ENCODE measurements at regions not wholly inside any gene's neighbourhood (a gene's known extent, or its start where the extent isn't known, plus 50 kb on each side); places are given as distances from the start of the nearest gene placed in this dataset.

GRCh38 chr5:173513521-173513991 lies 102.9 kb downstream of the BOD1 start:
- Mint-ChIP-seq H3K27me3 (peaks cover 16% of the 10 kb centered on the region), H3K4me3 (no peak overlapping the region), H3K27ac (no peak overlapping the region), H3K4me1 (no peaks in the 10 kb centered on the region), H3K36me3 (no peaks in the 10 kb centered on the region), H3K9me3 (no peaks in the 10 kb centered on the region)
- DNase-seq: no peak
- CTCF ChIA-PET: no interaction called here

- H3K27me3 Mint-ChIP-seq: peaks cover 16% of the 10 kb centered on the region
- H3K9me3 Mint-ChIP-seq: no peaks in the 10 kb centered on the region
- no peak for DNase-seq
- no peak overlapping the region for H3K4me3 Mint-ChIP-seq
- H3K27ac Mint-ChIP-seq: no peak overlapping the region
- no peaks in the 10 kb centered on the region for H3K36me3 Mint-ChIP-seq
- no peaks in the 10 kb centered on the region for H3K4me1 Mint-ChIP-seq
- CTCF ChIA-PET: no interaction called here
These were observed 103.6 kb downstream of the BOD1 start for GRCh38 chr5:173512637-173513435.

- CTCF ChIA-PET: no interaction called here
- Mint-ChIP-seq H3K4me3 (no peak overlapping the region), H3K27me3 (peaks cover 12% of the 10 kb centered on the region), H3K36me3 (no peaks in the 10 kb centered on the region), H3K27ac (no peak overlapping the region), H3K4me1 (no peaks in the 10 kb centered on the region), H3K9me3 (no peaks in the 10 kb centered on the region)
- no peak for DNase-seq
These were observed 107.4 kb downstream of the BOD1 start for GRCh38 chr5:173509060-173509459.

- Mint-ChIP-seq H3K4me3 (no peak overlapping the region), H3K4me1 (no peaks in the 10 kb centered on the region), H3K27me3 (peaks cover 6% of the 10 kb centered on the region), H3K27ac (no peak overlapping the region), H3K9me3 (no peaks in the 10 kb centered on the region), H3K36me3 (no peaks in the 10 kb centered on the region)
- CTCF ChIA-PET: no interaction called here
- DNase-seq: no peak
These were observed 109.3 kb downstream of the BOD1 start for GRCh38 chr5:173507171-173507570.

- H3K9me3 Mint-ChIP-seq: no peaks in the 10 kb centered on the region
- H3K27ac Mint-ChIP-seq: no peak overlapping the region
- no peak for DNase-seq
- CTCF ChIA-PET: no interaction called here
- no peak overlapping the region for H3K4me3 Mint-ChIP-seq
- H3K27me3 Mint-ChIP-seq: no peaks in the 10 kb centered on the region
- no peaks in the 10 kb centered on the region for H3K36me3 Mint-ChIP-seq
- H3K4me1 Mint-ChIP-seq: no peaks in the 10 kb centered on the region
These were observed 110.8 kb downstream of the BOD1 start for GRCh38 chr5:173505634-173506033.

GRCh38 chr5:173501922-173502321 lies 114.5 kb downstream of the BOD1 start:
- Mint-ChIP-seq H3K36me3 (no peaks in the 10 kb centered on the region), H3K27ac (no peak overlapping the region), H3K4me3 (no peak overlapping the region), H3K27me3 (no peaks in the 10 kb centered on the region), H3K4me1 (no peaks in the 10 kb centered on the region), H3K9me3 (no peaks in the 10 kb centered on the region)
- no peak for DNase-seq
- CTCF ChIA-PET: no interaction called here

- H3K27ac Mint-ChIP-seq: no peak overlapping the region
- H3K36me3 Mint-ChIP-seq: no peaks in the 10 kb centered on the region
- H3K9me3 Mint-ChIP-seq: no peaks in the 10 kb centered on the region
- no peaks in the 10 kb centered on the region for H3K4me1 Mint-ChIP-seq
- CTCF ChIA-PET: no interaction called here
- DNase-seq: no peak
- H3K27me3 Mint-ChIP-seq: no peaks in the 10 kb centered on the region
- H3K4me3 Mint-ChIP-seq: no peak overlapping the region
These were observed 115.2 kb downstream of the BOD1 start for GRCh38 chr5:173501271-173501670.

- Mint-ChIP-seq H3K27me3 (no peaks in the 10 kb centered on the region), H3K36me3 (no peaks in the 10 kb centered on the region), H3K4me3 (no peak overlapping the region), H3K4me1 (no peaks in the 10 kb centered on the region), H3K27ac (no peak overlapping the region), H3K9me3 (no peaks in the 10 kb centered on the region)
- DNase-seq: no peak
- CTCF ChIA-PET: no interaction called here
These were observed 116.3 kb downstream of the BOD1 start for GRCh38 chr5:173500213-173500560.

- Mint-ChIP-seq H3K36me3 (no peaks in the 10 kb centered on the region), H3K9me3 (no peaks in the 10 kb centered on the region), H3K27me3 (no peaks in the 10 kb centered on the region), H3K27ac (no peak overlapping the region), H3K4me3 (no peak overlapping the region), H3K4me1 (no peaks in the 10 kb centered on the region)
- DNase-seq: no peak
- CTCF ChIA-PET: no interaction called here
These were observed 116.8 kb downstream of the BOD1 start for GRCh38 chr5:173499471-173500212.

- H3K4me1 Mint-ChIP-seq: no peaks in the 10 kb centered on the region
- CTCF ChIA-PET: no interaction called here
- H3K27ac Mint-ChIP-seq: no peak overlapping the region
- no peak for DNase-seq
- H3K9me3 Mint-ChIP-seq: no peaks in the 10 kb centered on the region
- no peaks in the 10 kb centered on the region for H3K36me3 Mint-ChIP-seq
- no peaks in the 10 kb centered on the region for H3K27me3 Mint-ChIP-seq
- no peak overlapping the region for H3K4me3 Mint-ChIP-seq
These were observed 117.5 kb downstream of the BOD1 start for GRCh38 chr5:173498739-173499470.

GRCh38 chr5:173498286-173498685 lies 118.2 kb downstream of the BOD1 start:
- DNase-seq: no peak
- Mint-ChIP-seq H3K27ac (no peak overlapping the region), H3K9me3 (no peaks in the 10 kb centered on the region), H3K4me1 (no peaks in the 10 kb centered on the region), H3K36me3 (no peaks in the 10 kb centered on the region), H3K27me3 (no peaks in the 10 kb centered on the region), H3K4me3 (no peak overlapping the region)
- CTCF ChIA-PET: no interaction called here

- Mint-ChIP-seq H3K36me3 (no peaks in the 10 kb centered on the region), H3K4me3 (no peak overlapping the region)
- CTCF ChIA-PET: no interaction called here
These were observed 118.8 kb downstream of the BOD1 start for GRCh38 chr5:173497685-173498084.

GRCh38 chr5:173496883-173497255 lies 119.6 kb downstream of the BOD1 start:
- H3K9me3 Mint-ChIP-seq: no peaks in the 10 kb centered on the region
- CTCF ChIA-PET: no interaction called here
- H3K36me3 Mint-ChIP-seq: no peaks in the 10 kb centered on the region

More at GRCh38 chr5:173497685-173498084, 118.8 kb downstream of the BOD1 start:
- Mint-ChIP-seq H3K27me3 (no peaks in the 10 kb centered on the region), H3K27ac (no peak overlapping the region), H3K9me3 (no peaks in the 10 kb centered on the region), H3K4me1 (no peaks in the 10 kb centered on the region)
- DNase-seq: no peak

GRCh38 chr5:173496129-173496882 lies 120.1 kb downstream of the BOD1 start:
- H3K4me3 Mint-ChIP-seq: no peak overlapping the region
- no peak for DNase-seq
- H3K36me3 Mint-ChIP-seq: no peaks in the 10 kb centered on the region
- H3K27me3 Mint-ChIP-seq: peaks cover 4% of the 10 kb centered on the region
- no peak overlapping the region for H3K27ac Mint-ChIP-seq
- H3K4me1 Mint-ChIP-seq: no peaks in the 10 kb centered on the region
- CTCF ChIA-PET: no interaction called here
- no peaks in the 10 kb centered on the region for H3K9me3 Mint-ChIP-seq

More at GRCh38 chr5:173496883-173497255, 119.6 kb downstream of the BOD1 start:
- peaks cover 4% of the 10 kb centered on the region for H3K27me3 Mint-ChIP-seq
- no peak for DNase-seq
- H3K4me3 Mint-ChIP-seq: no peak overlapping the region
- H3K27ac Mint-ChIP-seq: no peak overlapping the region
- H3K4me1 Mint-ChIP-seq: no peaks in the 10 kb centered on the region

All from activated naive CD4-positive, alpha-beta T cell treated with anti-CD3 and anti-CD28 coated beads, Interleukin-2, amount 10 ng/mL, durations not matched to agents 7 days and 5 days (primary cell).